ENCODE measurements at regions not wholly inside any gene's neighbourhood (a gene's known extent, or its start where the extent isn't known, plus 50 kb on each side); places are given as distances from the start of the nearest gene placed in this dataset.

DNA sequence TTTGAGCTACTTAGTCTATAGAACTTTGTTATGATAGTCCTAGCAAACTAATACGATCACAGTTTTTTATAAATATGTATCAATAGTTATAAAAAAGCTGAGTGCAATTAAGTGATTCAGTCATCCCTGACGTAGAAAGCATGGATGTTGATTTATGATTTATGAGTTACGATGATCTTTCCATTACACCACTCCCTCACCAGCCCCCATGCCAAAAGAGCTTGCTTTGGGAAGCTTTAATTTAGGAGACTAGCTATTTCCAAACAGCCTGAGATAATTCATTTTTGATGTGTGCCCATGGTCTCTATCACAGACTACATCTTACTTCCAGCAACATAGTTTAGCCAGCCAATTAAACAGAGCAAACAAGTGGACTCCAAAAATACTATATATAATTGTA lies 256.8 kb downstream of the GABRG2 start:
- no peak for DNase-seq (ENCODE audit: low spot score)

DNA sequence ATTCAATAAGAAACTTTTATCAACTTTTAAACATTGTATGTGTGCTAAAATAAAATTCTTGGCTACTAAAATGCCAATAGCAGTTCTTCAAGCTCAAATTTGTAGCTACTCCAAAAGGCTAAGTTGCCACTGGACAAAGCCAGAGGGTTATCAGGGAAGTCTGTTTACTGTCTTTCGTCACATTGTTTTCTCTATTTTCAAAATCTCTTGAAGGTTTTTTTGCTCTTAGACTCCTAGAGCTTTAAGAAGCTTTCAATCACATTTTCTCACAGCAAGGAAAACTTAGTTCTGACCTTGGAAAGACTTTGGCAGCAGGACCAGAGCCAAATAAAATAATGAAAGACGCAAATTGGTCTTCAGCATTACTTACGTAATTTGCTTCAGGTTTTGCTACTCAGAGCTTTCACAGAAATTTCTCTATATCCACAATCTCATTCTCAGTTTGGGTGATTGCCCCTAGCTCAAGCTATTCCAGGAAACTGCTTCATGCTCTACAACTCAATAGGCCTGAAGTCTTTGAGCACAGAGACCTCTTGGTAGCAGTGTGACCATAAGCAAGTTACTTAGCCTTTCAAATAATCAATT lies 257.7 kb downstream of the GABRG2 start:
- no peak for DNase-seq (ENCODE audit: low spot score)

DNA sequence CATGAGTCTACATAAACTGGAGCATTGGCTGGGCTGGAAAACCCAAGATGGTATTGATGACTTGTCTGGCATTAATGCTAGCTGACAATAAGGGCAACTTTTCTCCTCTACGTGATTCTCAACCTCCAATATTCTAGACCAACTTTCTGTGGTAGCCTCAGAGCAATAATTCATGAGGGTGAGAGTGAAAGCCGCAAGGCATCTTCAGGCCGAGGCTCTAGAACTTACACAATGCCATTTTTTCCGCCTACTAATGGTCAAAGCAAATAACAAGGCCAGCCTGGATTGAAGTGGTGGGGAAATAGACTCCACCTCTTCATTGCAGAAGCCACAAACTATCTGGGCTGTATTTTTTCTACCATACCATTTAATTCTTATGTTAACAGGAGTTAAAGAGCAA lies 267.4 kb downstream of the GABRG2 start:
- no peak for DNase-seq (ENCODE audit: low spot score)

DNA sequence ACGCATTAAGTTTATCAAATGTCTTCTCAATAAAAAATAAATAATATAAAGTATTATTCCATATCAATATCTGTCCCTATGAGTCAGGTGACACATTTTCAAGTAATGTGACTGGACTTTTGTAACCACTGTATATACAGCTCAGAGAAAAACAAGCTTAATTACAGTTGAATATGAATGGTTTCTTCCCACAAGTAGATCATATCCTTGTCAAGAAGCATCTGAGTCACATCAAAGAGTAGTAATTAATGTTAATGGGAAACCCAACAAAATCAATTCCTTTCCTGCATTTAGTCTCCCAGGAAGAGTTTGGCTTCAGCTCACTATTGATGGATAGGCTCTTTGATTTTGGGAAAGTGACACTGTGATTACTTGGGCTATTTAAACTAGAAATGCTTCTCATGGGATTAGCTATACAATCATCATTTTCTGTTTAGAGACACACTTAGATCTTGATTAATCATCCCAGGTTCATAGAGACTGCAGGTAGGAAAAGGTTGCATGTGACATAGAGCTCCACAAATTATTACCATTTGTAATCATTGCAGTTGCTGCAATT lies 292.9 kb downstream of the GABRG2 start:
- no peak for DNase-seq (ENCODE audit: low spot score)

DNA sequence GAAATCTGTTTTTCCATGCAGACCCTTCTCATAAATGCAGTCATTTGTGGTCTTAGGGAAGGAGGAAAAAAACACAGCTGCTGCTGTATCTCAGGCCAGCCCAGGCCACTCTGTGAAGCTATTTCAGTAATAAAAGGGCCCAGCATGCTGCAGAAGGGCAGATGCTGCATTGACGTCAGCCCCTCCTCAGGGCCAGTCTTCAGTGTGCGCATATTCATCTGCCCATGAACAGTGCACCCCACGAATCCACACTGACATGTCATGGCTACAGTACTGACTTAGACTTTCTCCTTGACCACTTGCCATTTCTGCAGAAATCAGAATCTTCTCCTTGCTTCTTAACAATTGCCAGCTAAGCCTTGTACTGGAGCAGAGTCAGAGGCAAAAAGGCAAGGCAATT lies 304.7 kb downstream of the GABRG2 start:
- DNase-seq (ENCODE audit: low spot score) = no peak

DNA sequence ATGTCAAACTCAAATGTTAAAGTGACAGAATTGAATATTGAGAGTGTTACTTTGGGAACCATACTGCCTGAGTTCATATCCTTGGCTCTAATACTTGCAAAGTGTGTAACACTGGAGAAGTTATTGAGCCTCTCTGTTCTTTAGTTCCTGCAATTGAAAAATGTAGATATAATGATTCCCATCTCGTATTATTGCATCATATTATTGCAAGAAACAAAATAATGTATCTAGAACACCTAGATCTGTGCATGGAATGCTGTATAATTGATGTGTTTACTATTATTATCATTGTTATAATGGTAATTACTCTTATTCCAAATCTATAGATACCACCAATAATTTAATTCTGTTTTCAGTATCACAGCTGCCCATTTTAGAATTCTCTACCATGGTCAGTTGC lies 310.3 kb downstream of the GABRG2 start:
- DNase-seq (ENCODE audit: low spot score) = no peak

DNA sequence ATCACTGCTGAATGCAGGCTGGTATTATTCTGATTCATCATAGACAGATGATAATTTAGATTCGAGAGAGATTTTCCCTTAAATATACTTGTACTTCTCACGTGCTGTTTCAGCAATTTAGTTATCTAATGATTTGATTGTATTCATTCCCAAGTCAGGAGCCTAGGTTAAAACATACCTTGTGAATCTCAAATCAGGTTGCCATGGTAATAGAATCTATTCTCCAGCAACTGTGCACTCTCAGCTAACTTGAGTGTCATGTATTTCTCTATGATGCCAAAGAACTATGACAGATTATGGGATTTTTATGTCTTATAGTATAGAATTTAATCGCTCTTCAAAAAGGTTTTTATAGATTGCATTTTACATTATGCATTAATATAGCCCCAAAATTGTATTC lies 315.3 kb downstream of the GABRG2 start:
- no peak for DNase-seq (ENCODE audit: low spot score)

DNA sequence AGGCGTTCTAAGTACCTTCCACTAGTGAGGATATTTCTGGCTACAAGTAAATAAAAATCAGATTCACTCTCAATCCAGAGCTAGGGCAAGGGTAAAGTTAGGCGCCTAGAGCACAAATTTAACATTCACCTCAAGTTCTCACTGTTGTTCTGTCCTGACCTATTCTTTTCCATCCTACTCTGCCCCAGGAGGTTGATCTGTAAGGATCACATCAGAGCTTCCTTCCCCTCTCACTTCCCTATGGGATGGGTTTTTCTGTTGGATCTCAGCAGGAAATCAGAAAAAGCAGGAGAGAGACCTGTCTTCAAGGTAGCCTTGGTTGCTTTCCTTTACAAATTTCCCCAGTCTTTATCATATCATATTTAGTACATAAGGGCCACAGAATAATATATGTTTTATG lies 316.7 kb downstream of the GABRG2 start:
- DNase-seq (ENCODE audit: low spot score) = no peak

DNA sequence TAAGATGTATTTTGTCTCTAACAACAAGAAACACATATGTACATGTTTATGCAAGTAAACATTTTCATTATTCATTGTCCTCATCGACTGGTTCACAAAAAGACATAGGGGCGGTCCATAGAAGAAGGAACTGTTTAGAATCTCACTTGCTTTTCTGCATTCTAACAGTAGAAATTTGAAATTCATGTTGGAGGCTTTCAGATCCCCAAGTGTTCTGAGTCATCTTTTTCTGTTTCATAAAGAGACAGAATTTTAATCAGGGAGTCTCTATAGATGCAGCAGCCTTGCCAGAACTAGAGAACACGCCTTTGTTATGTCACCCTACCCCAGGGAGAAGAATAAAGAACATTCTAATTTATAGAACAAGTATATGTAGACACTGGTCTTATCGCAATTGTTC lies 324.3 kb downstream of the GABRG2 start:
- no peak for DNase-seq (ENCODE audit: low spot score)

DNA sequence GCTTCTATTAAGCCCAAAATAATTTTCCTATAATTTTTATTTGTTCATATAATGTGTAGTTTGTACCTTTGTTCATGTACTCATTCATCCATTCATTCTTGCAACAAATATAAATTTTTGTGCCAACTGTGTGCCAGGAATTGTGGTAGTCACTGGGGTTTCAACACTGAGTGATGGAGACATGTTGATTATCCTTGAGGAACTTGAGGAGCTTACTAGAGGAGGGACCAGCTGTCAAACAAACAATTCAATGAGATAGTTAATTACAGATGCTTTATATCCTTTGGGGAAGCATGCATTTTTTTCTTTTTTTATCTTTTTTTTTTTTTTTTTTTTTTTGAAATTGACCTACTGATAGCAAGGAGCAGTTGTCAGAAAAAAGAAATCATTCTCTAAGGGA lies 324.8 kb downstream of the GABRG2 start:
- no peak for DNase-seq (ENCODE audit: low spot score)

DNA sequence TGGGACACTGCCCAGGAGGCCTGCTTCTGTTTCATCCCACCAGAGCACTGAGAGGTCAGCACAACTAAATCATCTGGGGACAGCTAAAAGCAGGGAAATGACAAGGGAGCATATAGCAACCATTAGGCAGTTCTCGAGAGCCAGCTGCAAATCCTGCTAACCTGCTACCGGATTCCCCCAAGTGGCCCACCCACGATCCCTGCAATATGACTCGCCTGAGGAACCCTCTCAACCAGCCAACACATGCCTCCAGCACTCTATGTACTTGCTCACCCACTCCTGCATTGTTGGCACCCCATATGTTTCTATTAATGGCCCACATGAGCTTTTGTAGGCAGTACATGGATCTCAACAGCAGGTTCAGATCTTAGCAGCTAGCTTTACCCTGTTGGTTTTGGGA lies 326.0 kb downstream of the GABRG2 start:
- DNase-seq (ENCODE audit: low spot score) = no peak

DNA sequence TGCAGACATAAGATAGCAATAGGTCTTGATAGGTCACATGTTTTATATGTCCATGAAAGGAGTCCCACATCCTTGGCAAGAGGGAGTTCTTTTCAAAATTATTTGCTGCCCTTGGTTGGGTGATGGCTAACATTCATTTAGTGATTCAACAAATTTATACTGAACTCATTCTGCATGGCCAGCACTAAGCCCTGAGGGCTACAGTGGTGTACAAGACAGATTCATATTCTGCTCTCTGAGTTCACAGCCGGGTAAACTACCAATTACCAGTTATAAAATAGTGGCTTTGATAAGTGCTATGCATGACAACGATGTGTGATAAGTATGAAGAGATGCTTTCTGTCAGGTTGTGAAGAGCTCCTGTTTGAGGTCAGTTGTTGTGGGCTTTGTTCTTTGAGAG lies 340.0 kb downstream of the GABRG2 start:
- no peak for DNase-seq (ENCODE audit: low spot score)

DNA sequence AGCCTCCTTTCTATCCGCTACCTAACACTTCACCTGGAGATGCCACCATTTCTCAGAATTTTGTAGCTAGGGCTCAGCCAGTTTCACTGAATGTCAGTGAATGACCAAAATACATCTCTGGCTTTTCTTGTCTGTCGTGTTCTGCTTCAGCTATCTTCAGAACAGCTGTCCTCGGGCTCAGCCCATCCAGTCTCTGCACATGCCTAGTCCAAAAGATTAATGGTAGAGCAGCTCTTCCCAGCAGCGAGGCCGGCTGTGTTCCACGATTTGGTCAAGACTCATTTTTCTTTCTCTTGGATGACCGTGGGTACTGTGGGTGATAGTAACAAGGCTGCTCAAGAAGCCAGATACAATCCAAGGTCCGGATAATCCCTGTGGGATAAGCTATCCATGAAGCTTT lies 342.8 kb downstream of the GABRG2 start:
- DNase-seq (ENCODE audit: low spot score) = no peak

DNA sequence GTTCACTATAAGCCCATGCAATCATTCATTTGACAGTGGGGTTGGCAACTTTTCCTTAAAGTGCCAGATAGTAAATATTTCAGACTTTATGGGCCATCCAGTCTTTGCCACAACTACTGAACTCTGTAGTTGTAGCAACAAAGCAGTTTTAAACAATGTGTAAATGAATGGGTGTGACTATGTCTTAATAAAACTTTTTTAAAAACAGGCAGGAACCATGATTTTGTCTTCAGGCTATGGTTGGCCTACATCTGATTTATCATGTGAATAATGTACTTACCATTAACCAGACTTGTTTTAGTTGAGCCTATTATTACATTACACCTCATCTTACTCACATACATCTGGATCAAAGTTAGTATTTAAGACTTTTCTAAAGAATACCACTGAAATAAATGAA lies 361.6 kb downstream of the GABRG2 start:
- no peak for DNase-seq (ENCODE audit: low spot score)

DNA sequence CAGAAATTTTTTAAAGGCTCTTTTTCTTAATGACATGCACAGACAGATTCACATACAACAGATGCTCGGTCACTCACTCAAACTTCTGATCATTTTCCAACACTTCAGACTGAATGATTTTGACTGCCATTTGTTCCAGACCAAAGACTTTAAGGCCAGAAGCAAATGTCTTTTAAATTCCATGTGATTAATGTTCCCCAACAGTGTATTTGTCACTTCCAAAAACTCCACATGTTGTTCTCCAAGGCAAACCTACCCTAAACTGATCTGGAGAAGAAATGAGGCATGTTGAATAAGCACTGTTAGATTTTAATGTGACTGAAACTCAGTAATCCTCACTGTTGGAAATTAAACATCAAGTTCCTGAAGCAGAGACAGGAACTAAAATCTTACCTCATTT lies 366.7 kb downstream of the GABRG2 start:
- no peak for DNase-seq (ENCODE audit: low spot score)

DNA sequence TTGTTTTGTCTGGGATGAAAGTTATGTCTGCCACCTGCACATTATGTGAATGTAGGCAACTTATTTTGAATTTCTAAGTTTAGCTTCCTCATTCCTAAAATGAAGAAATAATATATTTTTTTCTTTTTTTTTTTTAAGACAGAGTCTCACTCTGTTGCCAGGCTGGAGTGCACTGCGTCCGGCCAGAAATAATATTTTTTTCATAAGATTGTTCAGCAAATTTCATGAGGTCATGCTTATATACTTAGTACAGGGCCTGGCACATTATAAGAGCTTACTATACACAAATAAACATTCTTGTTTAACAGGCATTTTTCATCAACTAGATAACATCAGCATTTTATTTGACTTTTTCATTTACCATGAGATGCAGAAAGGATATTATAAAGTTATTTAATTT lies 368.5 kb downstream of the GABRG2 start:
- no peak for DNase-seq (ENCODE audit: low spot score)

DNA sequence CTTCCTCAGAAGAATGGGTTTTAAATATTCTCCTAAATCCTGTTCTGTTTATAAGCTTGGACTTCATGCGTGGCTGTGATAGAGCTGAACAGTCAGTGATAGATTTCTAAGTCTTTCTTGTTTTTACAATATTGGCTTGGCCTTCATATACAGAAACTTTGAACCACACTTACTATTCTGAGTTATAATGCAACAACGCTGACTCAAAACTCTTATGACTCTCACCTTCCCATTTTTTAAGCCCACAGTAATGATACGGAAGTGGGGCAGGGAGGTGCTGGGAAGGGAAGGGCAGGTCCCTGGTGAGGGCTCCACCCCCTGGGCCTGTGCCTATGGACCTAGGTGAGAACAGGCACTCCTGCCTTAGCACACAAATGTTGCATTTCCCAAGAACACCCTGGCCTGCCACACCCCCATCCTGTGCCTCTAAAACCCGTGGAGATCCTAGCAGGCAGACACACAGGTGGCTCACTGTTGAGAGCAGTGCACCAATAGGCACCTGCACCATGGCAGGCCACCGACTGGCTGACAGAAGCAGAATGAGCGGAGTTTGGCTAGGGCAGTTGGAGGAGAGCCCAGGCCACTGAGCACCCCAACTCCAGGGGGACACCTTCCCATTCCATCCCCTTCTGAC lies 376.7 kb downstream of the GABRG2 start:
- no peak for DNase-seq (ENCODE audit: low spot score)

DNA sequence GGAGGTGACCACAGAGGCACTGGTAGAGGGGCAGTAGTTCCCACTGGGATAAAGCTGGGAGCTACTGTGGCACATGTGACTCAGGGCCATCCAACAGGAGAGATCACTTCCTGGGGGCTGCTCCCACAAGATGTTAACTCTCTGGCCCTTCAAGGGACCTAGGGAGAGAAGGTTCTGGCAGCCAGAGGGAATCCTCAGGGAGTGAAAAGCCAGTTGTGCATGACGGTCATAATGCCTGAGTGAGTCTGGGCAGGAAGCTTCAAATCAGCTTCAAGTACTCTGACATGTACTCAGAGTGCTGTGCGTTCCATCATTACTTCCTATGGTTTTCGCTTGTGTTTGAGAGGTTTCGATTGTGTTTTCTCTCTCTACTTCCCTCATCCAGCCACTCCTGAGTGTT lies 388.5 kb downstream of the GABRG2 start:
- no peak for DNase-seq (ENCODE audit: low spot score)

DNA sequence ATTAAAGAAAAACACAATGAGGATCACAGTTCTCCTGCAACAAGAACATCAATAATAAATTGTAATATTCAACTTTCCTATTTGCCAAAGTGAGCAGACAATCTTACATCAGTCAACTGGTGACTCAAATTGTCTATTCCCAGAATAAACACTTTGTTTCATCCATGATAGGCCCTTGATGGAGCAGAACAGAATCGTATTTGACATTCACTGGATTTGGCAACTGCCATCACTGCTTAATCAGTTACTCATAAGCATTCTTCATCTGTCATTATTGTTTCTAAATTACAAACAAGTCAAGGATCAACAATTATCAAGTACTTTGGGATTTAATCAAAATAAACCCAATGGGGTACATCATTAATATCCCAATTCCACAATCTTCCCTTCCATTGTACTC lies 398.4 kb downstream of the GABRG2 start:
- DNase-seq (ENCODE audit: low spot score) = no peak

DNA sequence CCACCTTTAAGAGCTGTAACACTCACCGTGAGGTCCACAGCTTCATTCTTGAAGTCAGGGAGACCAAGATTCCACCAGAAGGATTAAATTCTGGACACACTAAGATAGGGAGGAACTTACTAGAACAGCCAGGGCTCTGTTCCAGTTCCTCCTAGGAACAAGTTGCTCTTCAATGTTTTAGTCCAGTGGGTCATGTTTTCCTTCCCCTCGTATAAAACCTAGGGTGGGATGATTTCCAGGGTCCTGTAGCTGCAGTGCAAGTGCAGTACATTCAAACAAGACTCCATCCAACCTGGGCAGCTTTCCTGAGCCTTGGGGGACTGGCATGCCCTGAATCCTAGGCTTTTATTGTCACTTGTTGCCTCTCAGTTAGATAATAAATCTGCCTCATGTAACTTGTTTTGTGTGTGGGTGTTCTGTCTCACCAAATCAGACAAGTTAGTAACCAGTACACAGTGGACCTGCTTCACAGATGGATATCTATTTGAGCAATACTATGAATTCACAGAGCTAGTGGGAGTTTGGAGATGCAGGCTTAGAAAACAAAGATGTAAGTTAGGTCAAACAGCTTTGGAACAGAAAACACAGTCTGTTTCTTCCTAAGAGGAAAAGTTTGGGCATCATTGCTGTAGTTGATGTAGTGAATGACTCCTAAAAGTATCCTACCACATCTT lies 405.6 kb downstream of the GABRG2 start:
- no peak for DNase-seq (ENCODE audit: low spot score)

DNA sequence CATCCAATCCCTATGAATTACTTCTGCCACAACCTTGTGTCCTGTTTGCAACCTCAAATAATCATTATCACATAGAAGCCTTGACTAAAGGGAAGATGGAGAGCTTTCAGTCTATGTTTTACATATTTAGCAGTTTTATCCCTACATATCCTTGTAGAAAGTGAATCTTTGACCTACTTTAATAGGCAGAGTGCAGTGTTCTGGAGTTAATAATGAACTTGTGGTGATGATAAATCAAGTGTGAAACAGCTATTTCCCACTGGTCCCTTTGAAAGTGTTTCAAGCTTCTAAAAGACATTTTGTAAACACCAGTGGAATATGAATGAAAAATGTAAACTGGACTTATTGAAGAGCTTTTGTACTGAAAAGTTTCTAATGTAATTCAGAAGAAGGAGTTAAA lies 406.7 kb downstream of the GABRG2 start:
- DNase-seq (ENCODE audit: low spot score) = no peak

DNA sequence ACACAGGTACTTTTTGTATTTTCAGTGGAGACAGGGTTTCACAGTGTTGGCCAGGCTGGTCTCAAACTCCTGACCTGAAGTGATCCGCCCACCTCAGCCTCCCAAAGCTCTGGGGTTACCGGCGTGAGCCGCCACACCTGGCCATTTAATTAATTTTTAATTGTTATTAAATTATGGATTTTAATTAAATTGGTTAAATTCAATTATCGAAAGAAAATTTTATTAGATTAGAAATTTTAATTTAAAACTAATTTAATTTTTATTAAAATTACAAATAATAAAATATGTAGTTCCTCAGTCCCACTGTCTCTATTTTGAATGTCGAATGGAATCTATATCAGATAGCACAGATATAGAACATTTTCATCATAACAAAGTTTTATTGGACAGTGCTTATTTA lies 416.5 kb downstream of the GABRG2 start:
- no peak for DNase-seq (ENCODE audit: low spot score)

DNA sequence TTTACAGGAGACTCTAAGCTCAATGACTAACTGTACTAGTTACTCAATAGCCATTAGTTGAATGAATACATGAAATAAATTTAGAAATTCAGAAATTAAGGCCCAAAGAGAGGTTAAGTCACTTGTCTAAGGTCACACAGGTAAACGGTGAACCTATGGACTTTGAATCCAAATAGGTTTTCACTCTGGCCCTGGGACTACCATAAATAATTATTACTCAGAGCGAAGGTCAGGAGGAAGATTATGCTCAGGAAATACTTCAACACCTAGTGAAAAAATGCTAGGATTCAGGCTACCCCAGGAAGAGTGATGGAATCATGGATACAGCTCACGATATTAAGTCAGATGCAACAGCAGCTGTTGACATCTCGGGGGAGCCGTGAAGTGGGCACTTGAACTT lies 417.4 kb downstream of the GABRG2 start:
- DNase-seq (ENCODE audit: low spot score) = no peak
